Tongue (tissue), 1 donor: ENCODE measurements at regions not wholly inside any gene's neighbourhood (a gene's known extent, or its start where the extent isn't known, plus 50 kb on each side); places are given as distances from the start of the nearest gene placed in this dataset.
"Not testable (repeated sequence)": the region's sequence is repeated elsewhere in the genome, so short reads cannot be mapped to it uniquely, and the experiment has no call there.

ENCODE experiments used
- DNase-seq: peaks from one replicate; pipeline ENCODE4 v3.0.0-alpha.2; 2015

- DNase-seq, result no peak
Measured at GRCh38 chr2:120629241-120629895, 106.3 kb upstream of the GLI2 start.

- DNase-seq, result peak; percentile 32
Measured at GRCh38 chr2:120630031-120630701, 105.5 kb upstream of the GLI2 start.

- no peak for DNase-seq
Measured at GRCh38 chr2:120631236-120631635, 104.4 kb upstream of the GLI2 start.

DNA sequence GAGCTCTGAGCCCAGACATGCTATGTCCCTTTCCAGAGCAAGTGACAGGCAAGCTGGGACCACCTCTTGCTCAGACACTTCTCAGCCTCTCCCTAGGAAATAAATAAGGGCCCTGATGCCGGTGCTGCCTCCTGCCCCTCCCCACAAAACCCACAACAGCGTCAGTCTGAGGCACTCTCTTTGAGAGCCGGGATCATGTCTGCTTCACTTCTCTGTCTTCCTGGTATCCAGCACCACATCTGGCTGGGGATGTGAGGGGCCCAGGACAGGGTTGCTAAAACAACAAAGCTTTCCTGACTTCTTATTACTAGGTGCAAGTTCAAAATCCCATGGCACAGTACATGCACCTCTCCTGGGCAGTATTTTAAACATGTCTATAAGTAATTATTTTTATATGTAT lies 103.9 kb upstream of the GLI2 start:
- peak; percentile 74 for DNase-seq

- DNase-seq, result peak; percentile 39
Measured at GRCh38 chr2:120632796-120633646, 102.6 kb upstream of the GLI2 start.

GRCh38 chr2:120634533-120634932 lies 101.1 kb upstream of the GLI2 start:
- no peak for DNase-seq

GRCh38 chr2:120635146-120635545 lies 100.5 kb upstream of the GLI2 start:
- DNase-seq, result no peak

DNA sequence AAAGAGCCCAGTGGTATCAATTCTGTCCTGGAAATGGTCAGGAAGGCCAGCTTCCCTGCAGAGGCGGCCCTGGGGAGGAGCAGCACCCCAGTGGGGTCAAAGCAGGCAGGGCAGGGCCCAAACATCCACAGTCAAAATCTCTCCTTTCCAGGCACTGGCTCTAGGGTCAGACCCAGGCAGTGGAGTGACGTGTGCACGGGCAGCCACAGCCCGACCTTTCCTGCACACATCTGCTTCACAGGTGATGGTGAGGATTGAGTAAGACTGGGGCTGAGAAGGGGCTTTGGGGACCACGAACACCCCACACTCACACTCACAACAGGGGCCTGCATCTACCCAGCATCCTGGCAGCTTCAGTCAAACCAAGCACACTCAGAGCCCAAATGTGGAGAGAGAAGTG lies 97.8 kb upstream of the GLI2 start:
- DNase-seq, result no peak

GRCh38 chr2:120638450-120638849 lies 97.2 kb upstream of the GLI2 start:
- DNase-seq, result no peak

- no peak for DNase-seq
Measured at GRCh38 chr2:120641366-120641771, 94.3 kb upstream of the GLI2 start.

- no peak for DNase-seq
Measured at GRCh38 chr2:120642646-120643045, 93.0 kb upstream of the GLI2 start.

DNA sequence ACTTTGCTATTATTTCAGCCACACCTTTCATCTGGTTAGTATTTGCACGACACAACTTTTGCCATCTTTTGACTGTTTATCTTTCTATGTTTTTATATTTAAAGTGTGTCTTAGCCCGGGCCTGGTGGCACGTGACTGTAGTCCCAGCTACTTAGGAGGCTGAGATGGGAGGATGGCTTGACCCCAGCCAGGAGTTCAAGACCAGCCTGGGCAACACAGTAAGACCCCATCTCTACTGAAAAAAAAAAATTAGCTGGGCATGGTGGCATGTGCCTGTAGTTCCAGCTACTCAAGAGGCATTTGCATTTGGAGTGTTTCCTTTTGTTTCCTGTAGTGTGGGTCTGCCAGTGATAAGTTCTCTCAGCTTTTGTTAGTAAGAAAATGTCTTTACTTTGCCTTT lies 88.7 kb upstream of the GLI2 start:
- DNase-seq, result no peak

DNA sequence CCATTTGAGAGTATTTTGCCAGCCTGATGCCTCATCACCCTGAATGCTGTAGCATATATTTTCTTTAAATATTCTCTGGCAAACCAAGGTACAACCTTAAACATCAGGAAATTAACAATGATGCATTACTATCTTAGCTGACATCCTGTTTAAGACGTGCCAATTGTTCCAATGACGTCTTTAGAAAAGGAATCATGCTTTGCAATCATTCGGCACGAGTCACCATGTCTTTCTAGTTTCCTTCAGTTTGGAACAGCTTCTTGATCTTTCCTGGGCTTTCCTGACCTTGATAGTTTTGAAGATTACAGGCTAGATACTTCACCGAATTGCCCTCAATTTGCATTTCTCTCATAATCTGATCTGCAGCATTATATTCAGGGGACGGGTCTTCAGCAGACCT lies 88.2 kb upstream of the GLI2 start:
- DNase-seq, result no peak

DNA sequence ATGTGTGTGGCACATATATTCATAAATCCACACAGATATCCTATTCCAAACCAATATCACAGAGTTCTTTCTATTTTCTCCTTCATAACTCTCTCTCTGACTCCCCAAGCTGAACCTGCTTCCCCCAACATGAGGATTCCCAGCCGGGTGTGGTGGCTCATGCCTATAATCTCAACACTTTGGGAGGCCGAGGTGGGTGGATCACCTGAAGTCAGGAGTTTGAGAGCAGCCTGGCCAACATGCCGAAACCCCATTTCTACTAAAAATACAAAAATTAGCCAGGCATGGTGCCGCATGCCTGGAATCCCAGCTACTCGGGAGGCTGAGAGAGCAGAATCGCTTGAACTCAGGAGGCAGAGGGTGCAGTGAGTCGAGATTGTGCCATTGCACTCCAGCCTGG lies 86.3 kb upstream of the GLI2 start:
- DNase-seq, result not testable (repeated sequence)

GRCh38 chr2:120650022-120650644 lies 85.5 kb upstream of the GLI2 start:
- no peak for DNase-seq

- no peak for DNase-seq
Measured at GRCh38 chr2:120651818-120652217, 83.8 kb upstream of the GLI2 start.

DNA sequence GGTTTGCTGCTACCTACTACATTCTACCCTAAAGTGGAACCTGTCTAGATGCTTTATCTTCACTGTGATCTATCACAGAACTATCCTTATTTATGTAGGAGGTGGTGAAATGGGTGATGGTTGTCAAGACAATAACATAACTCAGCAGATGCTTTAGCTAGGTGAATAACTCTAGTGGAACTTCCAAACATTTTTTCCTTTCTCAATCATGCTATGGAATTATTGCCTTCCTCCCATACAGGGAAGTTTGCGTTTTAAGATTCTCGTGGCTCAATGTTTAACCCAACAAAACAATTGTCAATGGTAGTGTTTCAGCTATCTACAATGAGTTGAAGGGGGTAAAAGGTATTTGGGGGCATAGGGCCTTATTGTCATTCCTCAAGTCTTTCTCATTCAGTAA lies 82.6 kb upstream of the GLI2 start:
- no peak for DNase-seq

GRCh38 chr2:120653871-120654270 lies 81.8 kb upstream of the GLI2 start:
- DNase-seq, result no peak

GRCh38 chr2:120654381-120655134 lies 81.1 kb upstream of the GLI2 start:
- DNase-seq, result no peak

DNA sequence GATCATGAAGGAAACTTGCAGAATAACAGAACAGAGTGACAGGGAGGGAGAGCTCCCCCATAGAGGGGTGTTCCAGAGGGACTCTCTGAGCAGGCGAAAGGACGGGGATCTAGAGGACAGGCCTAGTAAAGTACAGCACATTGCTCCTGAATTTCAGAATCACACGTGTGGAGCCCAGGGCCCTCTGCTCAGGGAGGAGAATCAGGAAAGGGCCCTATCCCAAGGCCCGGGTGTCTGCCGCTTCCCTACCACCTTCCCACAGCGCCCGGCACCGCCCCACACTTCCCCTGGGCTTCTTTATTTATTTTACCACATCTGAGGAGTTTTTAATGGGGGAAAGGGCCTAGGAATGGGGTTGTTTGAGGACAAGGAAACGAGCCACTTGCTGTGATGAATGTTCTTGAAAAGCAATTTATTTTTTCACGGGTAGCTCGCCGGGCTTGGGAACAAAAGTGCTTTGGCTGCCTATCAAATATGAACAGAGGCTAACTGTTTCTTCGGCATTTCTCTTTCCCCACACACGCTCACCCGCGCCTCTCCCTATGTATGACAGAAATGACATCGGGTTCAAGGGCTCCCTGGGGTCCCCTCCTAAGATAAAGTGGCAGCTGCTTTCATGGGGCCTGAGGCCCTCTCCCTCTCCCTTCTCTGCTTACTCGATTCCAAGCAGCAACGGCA lies 79.3 kb upstream of the GLI2 start:
- peak; percentile 57 for DNase-seq

GRCh38 chr2:120658042-120658769 lies 77.5 kb upstream of the GLI2 start:
- no peak for DNase-seq
